CD8-positive, alpha-beta memory T cell (primary cell): ENCODE measurements at regions not wholly inside any gene's neighbourhood (a gene's known extent, or its start where the extent isn't known, plus 50 kb on each side); places are given as distances from the start of the nearest gene placed in this dataset.

Source experiments
- CTCF ChIA-PET: fragments of 350-600 bp; sonication (Branson Sonifier 250); formaldehyde crosslinking; loops from one replicate; lab custom pipeline; 2021; ENCODE audit warnings: antibody characterized with exemption; lab: Charles Lee
- POLR2A ChIA-PET: fragments of 350-600 bp; sonication (Branson Sonifier 250); formaldehyde crosslinking; loops from one replicate; lab custom pipeline; 2021; ENCODE audit warnings: antibody characterized with exemption; lab: Charles Lee
- DNase-seq, 5 donors: peaks; one replicate each; pipeline versions ENCODE4 v3.0.0 to v3.0.0-alpha.2; 2020 to 2022; ENCODE audit warnings: mixed read lengths in 1 of 5
- H3K27ac ChIP-seq: one replicate; pipeline ENCODE4 v1.7.0; 2013; ENCODE audit warnings: low read depth, mild to moderate bottlenecking, low read length, moderate library complexity
- H3K27me3 ChIP-seq: 2 replicates; pipeline ENCODE4 v1.7.0; 2013; ENCODE audit warnings: low read length, mild to moderate bottlenecking; ENCODE audit not compliant: insufficient read depth, poor library complexity, severe bottlenecking
- H3K36me3 ChIP-seq: 2 replicates; pipeline ENCODE4 v1.7.0; 2013; ENCODE audit warnings: mild to moderate bottlenecking, low read length, moderate library complexity; ENCODE audit not compliant: insufficient read depth
- H3K4me1 ChIP-seq: 2 replicates; pipeline ENCODE4 v1.7.0; 2013; ENCODE audit warnings: mild to moderate bottlenecking, low read length, moderate library complexity; ENCODE audit not compliant: insufficient read depth
- H3K4me3 ChIP-seq: 2 replicates; pipeline ENCODE4 v1.7.0; 2013; ENCODE audit warnings: mild to moderate bottlenecking, low read length
- H3K9me3 ChIP-seq: 2 replicates; pipeline ENCODE4 v1.7.0; 2013; ENCODE audit warnings: mild to moderate bottlenecking, low read length
- H3K27ac Mint-ChIP-seq, 8 donors: one replicate each; pipeline ENCODE4 v1.8.0; 2020 to 2021; ENCODE audit warnings: mixed read lengths in 8 of 8, mild to moderate bottlenecking in 6 of 8, inconsistent platforms in 3 of 8, moderate library complexity in 3 of 8
- H3K27me3 Mint-ChIP-seq, 2 donors: one replicate each; pipeline ENCODE4 v1.8.0; 2020 to 2021; ENCODE audit warnings: mixed read lengths in 2 of 2, mild to moderate bottlenecking in 1 of 2, moderate library complexity in 1 of 2
- H3K36me3 Mint-ChIP-seq, 3 donors: one replicate each; pipeline ENCODE4 v1.8.0; 2020 to 2021; ENCODE audit warnings: mixed read lengths in 3 of 3, inconsistent platforms in 1 of 3, mild to moderate bottlenecking in 1 of 3
- H3K4me1 Mint-ChIP-seq, 3 donors: one replicate each; pipeline ENCODE4 v1.8.0; 2020 to 2021; ENCODE audit warnings: mixed read lengths in 3 of 3, inconsistent platforms in 1 of 3, mild to moderate bottlenecking in 1 of 3
- H3K4me3 Mint-ChIP-seq, 7 donors: one replicate each; pipeline ENCODE4 v1.8.0; 2020 to 2021; ENCODE audit warnings: mixed read lengths in 7 of 7, mild to moderate bottlenecking in 6 of 7, moderate library complexity in 4 of 7, inconsistent platforms in 2 of 7
- H3K9me3 Mint-ChIP-seq, 5 donors: one replicate each; pipeline ENCODE4 v1.8.0; 2020 to 2022; ENCODE audit warnings: mixed read lengths in 5 of 5, mild to moderate bottlenecking in 3 of 5, moderate library complexity in 2 of 5, inconsistent platforms in 1 of 5

DNA sequence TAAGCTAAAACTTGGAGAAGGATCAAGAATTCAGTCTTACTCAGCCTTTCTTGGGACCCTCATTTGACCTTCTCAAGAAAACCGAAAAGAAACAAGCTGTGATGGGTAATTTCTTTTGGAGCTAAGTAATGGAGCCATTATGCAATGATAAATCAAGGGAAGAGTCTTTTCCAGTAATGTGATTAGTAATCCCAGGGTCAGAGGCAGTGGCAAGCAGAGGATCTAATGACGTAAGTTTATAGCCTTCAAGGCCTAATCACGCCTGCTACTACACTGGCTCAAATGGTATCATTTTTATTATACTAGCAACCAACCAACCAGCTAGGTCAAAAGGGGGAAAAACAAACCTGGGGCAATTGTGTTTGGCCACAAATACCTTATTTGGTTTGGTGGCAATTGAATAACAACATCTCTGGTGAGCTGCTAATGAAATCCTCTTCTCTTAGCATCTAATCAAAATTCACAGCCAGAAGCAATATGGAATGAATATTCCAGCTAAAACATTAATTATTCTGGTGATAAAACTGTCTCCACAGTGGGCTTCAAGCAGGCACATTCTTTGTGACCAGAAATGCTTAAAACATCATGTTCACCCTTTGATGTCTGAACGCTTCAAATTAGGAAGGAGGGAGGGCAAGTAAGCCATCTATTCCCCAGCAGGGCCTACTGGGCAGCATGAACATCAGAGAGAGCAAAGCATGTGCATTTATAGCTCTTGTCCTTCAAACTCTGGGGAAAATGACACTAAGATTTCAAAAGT is 114.9 kb upstream of the SULT1C3 start:
- H3K27ac ChIP-seq: no peak overlapping the region
- Mint-ChIP-seq H3K4me1 (no peaks in the 10 kb centered on the region), H3K27ac (no peak overlapping the region), H3K9me3 (no peaks in the 10 kb centered on the region), H3K36me3 (no peaks in the 10 kb centered on the region), H3K4me3 (no peak overlapping the region), H3K27me3 (peaks cover 0 to 1% of the 10 kb centered on the region in 2 donors)
- H3K9me3 ChIP-seq: no peaks in the 10 kb centered on the region
- H3K27me3 ChIP-seq: no peaks in the 10 kb centered on the region
- H3K36me3 ChIP-seq: no peaks in the 10 kb centered on the region
- no peak overlapping the region for H3K4me3 ChIP-seq
- no peak for DNase-seq
- H3K4me1 ChIP-seq: no peaks in the 10 kb centered on the region
- CTCF ChIA-PET: no interaction called here
- POLR2A ChIA-PET: no interaction called here

DNA sequence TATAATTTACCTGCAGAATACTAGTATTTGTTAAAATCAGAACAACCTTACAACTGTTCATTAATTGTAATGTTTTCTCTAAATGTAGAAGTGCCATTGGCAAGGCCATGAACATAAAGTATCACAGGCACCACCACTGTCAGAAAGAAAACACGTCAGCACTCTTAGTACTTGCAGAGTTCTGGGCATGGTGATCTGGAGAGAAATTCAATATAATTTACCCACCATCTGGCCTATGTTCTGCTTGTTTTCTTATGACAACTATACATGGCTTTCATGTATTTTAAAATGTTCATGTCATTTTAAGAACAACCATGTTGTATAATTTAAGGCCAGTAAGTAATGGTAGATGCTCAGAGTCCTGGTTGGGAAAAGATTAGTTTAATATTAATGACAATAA is 114.2 kb upstream of the SULT1C3 start:
- no peak overlapping the region for H3K4me3 Mint-ChIP-seq
- no peaks in the 10 kb centered on the region for H3K36me3 Mint-ChIP-seq

DNA sequence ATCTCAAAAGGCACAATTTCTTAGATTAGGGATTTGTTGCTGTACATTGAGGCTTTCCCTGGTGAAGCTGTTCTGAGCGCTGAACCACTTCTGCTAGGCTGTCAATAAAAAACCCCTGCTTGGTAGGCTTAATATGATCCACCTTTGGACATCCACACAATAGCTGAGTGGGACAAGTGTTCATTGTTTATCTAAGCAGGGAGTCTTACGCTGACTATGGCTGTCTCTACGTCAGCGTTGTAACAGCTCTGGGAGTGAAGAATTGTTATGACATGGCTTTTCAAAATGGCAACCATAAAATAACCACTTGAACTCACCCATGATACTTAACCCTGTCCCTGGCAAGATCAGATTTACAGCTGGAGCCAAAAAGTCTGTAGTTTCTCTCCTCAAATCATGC is 111.5 kb upstream of the SULT1C3 start:
- H3K36me3 Mint-ChIP-seq: no peaks in the 10 kb centered on the region
- peaks cover 0 to 1% of the 10 kb centered on the region in 2 donors for H3K27me3 Mint-ChIP-seq
- Histone ChIP-seq H3K9me3 (no peaks in the 10 kb centered on the region), H3K4me1 (no peaks in the 10 kb centered on the region), H3K4me3 (no peak overlapping the region), H3K27me3 (no peaks in the 10 kb centered on the region), H3K27ac (no peak overlapping the region), H3K36me3 (no peaks in the 10 kb centered on the region)
- DNase-seq: no peak
- no peaks in the 10 kb centered on the region for H3K4me1 Mint-ChIP-seq
- POLR2A ChIA-PET: no interaction called here
- H3K27ac Mint-ChIP-seq: no peak overlapping the region
- H3K4me3 Mint-ChIP-seq: no peak overlapping the region
- CTCF ChIA-PET: no interaction called here
- no peaks in the 10 kb centered on the region for H3K9me3 Mint-ChIP-seq

More for the DNA sequence above, 114.2 kb upstream of the SULT1C3 start:
- H3K27me3 Mint-ChIP-seq: peaks cover 0 to 1% of the 10 kb centered on the region in 2 donors
- Histone ChIP-seq H3K4me3 (no peak overlapping the region), H3K9me3 (no peaks in the 10 kb centered on the region), H3K27ac (no peak overlapping the region), H3K36me3 (no peaks in the 10 kb centered on the region), H3K27me3 (no peaks in the 10 kb centered on the region), H3K4me1 (no peaks in the 10 kb centered on the region)
- ChIA-PET CTCF (no interaction called here), POLR2A (no interaction called here)
- no peak for DNase-seq
- no peaks in the 10 kb centered on the region for H3K9me3 Mint-ChIP-seq
- no peaks in the 10 kb centered on the region for H3K4me1 Mint-ChIP-seq
- no peak overlapping the region for H3K27ac Mint-ChIP-seq

DNA sequence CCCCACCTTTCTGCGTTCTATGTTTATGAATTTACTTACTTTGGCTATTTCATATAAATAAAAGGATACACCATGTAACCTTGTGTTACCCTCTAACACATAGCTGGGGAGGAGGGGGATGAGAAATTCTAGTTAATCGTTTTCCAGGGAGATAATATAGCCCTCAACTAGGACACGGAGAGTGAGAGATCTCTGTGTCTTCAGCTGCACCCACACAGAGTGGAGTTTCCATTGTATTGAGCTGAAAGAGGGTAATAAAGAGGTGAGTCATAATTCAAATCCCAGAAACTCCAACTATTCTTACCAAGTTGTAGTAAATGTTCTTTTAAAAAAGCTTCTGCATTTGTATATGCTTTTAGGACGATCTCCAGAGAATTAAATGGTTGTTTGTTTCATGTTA is 110.1 kb upstream of the SULT1C3 start:
- POLR2A ChIA-PET: no interaction called here

DNA sequence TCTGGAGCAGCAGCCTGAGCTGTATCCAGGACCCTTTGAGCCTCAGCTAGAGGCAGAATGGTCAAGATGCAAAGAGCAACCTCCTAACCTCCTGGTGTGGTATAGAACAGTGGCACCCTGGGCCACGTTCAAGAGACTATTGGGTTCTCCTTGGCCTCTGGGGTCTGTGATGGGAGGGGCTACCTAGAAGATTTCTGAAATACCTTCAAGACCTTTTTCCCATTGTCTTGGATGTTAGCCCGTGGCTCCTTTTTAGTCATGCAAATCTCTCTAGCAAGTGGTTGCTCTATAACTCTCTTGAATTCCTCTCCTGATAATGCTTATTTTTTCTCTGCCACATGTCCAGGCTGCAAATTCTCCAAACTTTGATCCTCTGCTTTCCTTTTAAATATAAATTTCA is 106.3 kb upstream of the SULT1C3 start:
- no peak overlapping the region for H3K27ac Mint-ChIP-seq
- Histone ChIP-seq H3K27me3 (no peaks in the 10 kb centered on the region), H3K4me3 (no peak overlapping the region), H3K27ac (no peak overlapping the region), H3K9me3 (no peaks in the 10 kb centered on the region), H3K4me1 (no peaks in the 10 kb centered on the region), H3K36me3 (no peaks in the 10 kb centered on the region)
- H3K27me3 Mint-ChIP-seq: no peaks in the 10 kb centered on the region
- H3K9me3 Mint-ChIP-seq: no peaks in the 10 kb centered on the region
- H3K4me1 Mint-ChIP-seq: no peaks in the 10 kb centered on the region
- no peak for DNase-seq
- H3K36me3 Mint-ChIP-seq: peaks cover 0 to 1% (median 0%) of the 10 kb centered on the region in 3 donors
- ChIA-PET CTCF (no interaction called here), POLR2A (no interaction called here)
- no peak overlapping the region for H3K4me3 Mint-ChIP-seq

More for the DNA sequence above, 110.1 kb upstream of the SULT1C3 start:
- no peak overlapping the region for H3K4me3 Mint-ChIP-seq
- no peak overlapping the region for H3K27ac Mint-ChIP-seq
- CTCF ChIA-PET: no interaction called here
- H3K36me3 ChIP-seq: no peaks in the 10 kb centered on the region
- H3K36me3 Mint-ChIP-seq: no peaks in the 10 kb centered on the region
- H3K9me3 ChIP-seq: no peaks in the 10 kb centered on the region
- no peak overlapping the region for H3K4me3 ChIP-seq
- no peaks in the 10 kb centered on the region for H3K4me1 Mint-ChIP-seq
- H3K4me1 ChIP-seq: no peaks in the 10 kb centered on the region
- peaks cover 0 to 1% of the 10 kb centered on the region in 2 donors for H3K27me3 Mint-ChIP-seq
- no peak overlapping the region for H3K27ac ChIP-seq
- no peaks in the 10 kb centered on the region for H3K27me3 ChIP-seq
- DNase-seq: no peak
- H3K9me3 Mint-ChIP-seq: no peaks in the 10 kb centered on the region

DNA sequence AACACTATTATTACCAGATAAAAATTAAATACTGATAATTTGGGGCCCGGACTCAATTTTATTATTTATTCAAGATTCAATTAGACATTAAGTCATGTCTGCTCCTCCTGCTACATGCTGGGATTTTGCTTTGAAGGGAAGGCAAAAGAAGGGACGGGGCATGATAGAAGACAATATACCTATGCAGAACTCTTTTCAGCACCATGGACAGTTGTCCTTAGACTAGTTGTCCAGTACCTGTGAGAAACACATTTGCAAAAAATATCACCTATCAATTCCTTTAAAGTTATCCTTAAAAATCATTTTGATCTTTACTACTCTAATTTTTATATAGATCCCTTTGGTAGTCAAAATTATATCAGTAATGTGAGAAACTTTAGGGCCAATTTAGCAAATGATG is 100.2 kb upstream of the SULT1C3 start:
- ChIA-PET CTCF (no interaction called here), POLR2A (no interaction called here)
- Histone ChIP-seq H3K4me3 (no peak overlapping the region), H3K27ac (no peak overlapping the region), H3K27me3 (no peaks in the 10 kb centered on the region), H3K4me1 (no peaks in the 10 kb centered on the region), H3K36me3 (no peaks in the 10 kb centered on the region), H3K9me3 (no peaks in the 10 kb centered on the region)
- Mint-ChIP-seq H3K36me3 (peaks cover 0 to 1% (median 0%) of the 10 kb centered on the region in 3 donors), H3K9me3 (peaks cover 0 to 3% (median 0%) of the 10 kb centered on the region in 5 donors), H3K27me3 (no peaks in the 10 kb centered on the region), H3K27ac (no peak overlapping the region), H3K4me1 (no peaks in the 10 kb centered on the region), H3K4me3 (no peak overlapping the region)
- DNase-seq: no peak

DNA sequence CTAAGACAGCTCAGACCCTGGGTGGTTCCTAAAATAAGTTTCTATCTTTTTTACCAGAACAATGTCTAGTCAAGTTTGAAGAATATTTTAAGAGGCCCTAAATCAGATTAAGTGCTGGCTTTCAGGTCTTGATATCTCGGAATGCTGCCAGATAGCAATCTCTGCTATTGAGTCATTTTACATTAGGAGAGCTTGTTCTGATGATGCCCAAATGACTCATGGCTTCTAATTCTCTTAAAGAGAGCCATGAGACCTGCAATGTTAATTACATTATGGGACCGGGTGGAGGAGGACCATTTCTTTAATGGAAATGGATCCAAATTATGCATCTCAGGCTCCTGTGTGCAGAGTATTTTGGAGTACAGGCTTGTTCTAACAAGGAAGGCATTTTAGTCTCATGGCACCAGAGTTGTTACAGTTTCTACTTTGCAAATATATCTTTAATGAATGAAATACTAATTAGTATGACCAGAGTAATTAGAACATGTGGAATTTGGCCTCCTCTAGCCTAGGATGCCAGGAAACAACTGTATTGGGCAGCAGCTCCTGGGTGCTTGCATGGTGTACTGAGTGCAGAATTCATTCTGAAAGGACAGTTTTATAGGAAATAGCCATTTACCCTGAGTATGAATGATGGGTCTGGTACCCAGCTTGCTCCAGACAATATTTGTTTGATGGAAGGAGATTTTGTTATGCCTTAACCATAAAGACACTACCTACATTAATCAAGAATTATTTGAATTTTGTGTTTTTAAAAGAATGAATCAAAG is 94.0 kb upstream of the SULT1C3 start:
- Histone ChIP-seq H3K36me3 (no peaks in the 10 kb centered on the region), H3K4me3 (no peak overlapping the region), H3K27ac (no peak overlapping the region), H3K27me3 (no peaks in the 10 kb centered on the region), H3K9me3 (no peaks in the 10 kb centered on the region), H3K4me1 (no peaks in the 10 kb centered on the region)
- POLR2A ChIA-PET: no interaction called here
- Mint-ChIP-seq H3K27ac (no peak overlapping the region), H3K27me3 (no peaks in the 10 kb centered on the region), H3K4me3 (no peak overlapping the region), H3K36me3 (peaks cover 0 to 2% (median 0%) of the 10 kb centered on the region in 3 donors), H3K4me1 (no peaks in the 10 kb centered on the region), H3K9me3 (peaks cover 0 to 3% (median 0%) of the 10 kb centered on the region in 5 donors)
- CTCF ChIA-PET: no interaction called here
- no peak for DNase-seq

DNA sequence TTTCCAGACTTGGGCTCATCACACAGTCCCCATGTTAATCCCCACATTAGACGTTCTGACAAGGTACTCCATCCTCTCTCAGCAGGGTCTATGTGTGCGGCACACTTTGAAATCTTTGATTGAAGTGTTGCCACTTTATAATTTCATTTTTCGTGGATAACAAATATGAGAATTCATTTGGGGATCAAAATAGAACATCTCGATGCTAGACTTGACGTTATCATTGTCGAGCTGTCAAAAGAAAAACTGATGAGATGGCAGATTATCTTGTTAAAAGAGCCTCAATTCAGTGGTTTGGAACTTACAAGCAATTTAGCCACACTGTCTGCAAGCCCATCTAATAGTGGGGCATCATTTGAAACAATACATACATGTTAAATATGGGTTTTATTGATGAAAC is 91.2 kb upstream of the SULT1C3 start:
- Histone ChIP-seq H3K4me1 (no peaks in the 10 kb centered on the region), H3K4me3 (no peak overlapping the region), H3K9me3 (no peaks in the 10 kb centered on the region), H3K27ac (no peak overlapping the region), H3K36me3 (no peaks in the 10 kb centered on the region), H3K27me3 (no peaks in the 10 kb centered on the region)
- no peak overlapping the region for H3K4me3 Mint-ChIP-seq
- ChIA-PET POLR2A (no interaction called here), CTCF (no interaction called here)
- peaks cover 3% of the 10 kb centered on the region in 2 donors for H3K27me3 Mint-ChIP-seq
- DNase-seq: no peak
- no peaks in the 10 kb centered on the region for H3K9me3 Mint-ChIP-seq
- H3K36me3 Mint-ChIP-seq: peaks cover 0 to 2% (median 0%) of the 10 kb centered on the region in 3 donors
- no peak overlapping the region for H3K27ac Mint-ChIP-seq
- H3K4me1 Mint-ChIP-seq: no peaks in the 10 kb centered on the region
